CD4-positive, alpha-beta T cell treated with Interleukin-12 subunit alpha and Interleukin-12 subunit beta, for 1 hour (primary cell): ENCODE measurements at regions not wholly inside any gene's neighbourhood (a gene's known extent, or its start where the extent isn't known, plus 50 kb on each side); places are given as distances from the start of the nearest gene placed in this dataset.

Source experiments
- DNase-seq: peaks from one replicate; pipeline ENCODE4 v3.0.0-alpha.2; 2020

DNA sequence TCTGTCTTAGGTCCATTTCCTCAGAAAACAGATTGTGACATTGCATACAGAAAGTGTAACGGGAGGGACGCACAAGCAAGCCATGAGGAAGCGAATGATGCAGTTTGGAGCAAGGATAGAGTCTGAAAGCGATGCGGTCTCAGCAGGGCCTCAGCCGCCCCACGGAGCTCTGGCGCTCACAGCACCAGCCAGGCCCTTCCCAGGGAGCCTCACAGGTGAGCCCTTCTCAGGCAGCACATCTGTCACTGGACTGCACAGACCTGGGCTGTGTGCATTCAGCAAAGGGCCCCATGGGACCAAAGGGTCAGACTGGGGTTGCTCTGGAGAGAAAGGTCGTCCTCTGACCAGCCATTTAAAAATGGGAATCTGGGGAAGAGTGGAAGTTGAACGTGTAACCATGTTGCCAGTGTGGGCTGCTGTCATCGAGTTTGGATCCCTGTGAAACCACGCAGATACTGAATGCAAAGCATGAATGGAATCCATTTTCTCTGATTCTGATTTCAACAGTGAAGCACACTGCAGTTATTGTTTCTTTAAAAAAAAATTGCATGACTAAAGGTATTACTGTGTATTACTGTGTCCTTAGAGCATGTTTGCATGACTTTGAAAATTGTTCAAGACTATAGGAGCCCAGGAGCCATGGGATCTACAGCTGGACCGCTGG lies 350.0 kb upstream of the AKR1E2 start:
- no peak for DNase-seq

DNA sequence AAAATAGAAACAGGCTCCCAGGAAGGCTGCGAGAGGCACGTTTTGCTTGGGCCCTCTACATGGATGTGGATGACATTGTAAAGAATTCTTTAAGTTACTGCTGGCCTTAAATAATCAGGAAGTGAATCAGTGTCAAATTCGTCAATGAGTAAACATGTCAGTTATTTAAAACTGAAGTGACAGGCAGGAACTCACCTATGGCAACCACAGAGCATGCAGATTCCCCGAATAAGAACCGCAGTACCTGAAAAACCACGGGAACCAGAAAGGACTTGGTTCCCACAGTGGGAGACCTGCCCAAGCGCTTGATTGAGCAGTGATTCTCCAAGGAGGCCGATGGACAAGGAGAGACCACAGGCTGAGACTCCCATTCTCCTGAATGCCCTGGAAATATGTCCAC lies 351.2 kb upstream of the AKR1E2 start:
- DNase-seq: no peak

DNA sequence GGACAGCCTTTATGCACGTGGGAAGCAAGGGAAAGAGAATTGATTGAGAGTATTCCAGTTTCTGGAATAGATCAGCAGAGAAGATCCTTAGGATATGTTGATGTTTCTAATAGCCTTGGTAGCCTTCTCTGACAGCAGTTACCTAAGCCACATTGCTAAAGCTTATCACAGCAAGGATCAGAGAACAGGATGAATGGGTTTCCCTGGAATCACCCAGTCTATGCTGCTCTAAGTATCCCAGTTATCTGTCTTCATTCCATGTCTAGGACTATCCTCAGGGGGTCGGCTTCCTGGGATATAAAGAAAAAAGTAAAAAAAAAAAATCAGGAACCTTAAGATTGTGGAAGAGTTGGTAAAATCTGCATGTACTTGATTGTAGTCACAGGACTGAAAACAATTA lies 352.0 kb upstream of the AKR1E2 start:
- no peak for DNase-seq

DNA sequence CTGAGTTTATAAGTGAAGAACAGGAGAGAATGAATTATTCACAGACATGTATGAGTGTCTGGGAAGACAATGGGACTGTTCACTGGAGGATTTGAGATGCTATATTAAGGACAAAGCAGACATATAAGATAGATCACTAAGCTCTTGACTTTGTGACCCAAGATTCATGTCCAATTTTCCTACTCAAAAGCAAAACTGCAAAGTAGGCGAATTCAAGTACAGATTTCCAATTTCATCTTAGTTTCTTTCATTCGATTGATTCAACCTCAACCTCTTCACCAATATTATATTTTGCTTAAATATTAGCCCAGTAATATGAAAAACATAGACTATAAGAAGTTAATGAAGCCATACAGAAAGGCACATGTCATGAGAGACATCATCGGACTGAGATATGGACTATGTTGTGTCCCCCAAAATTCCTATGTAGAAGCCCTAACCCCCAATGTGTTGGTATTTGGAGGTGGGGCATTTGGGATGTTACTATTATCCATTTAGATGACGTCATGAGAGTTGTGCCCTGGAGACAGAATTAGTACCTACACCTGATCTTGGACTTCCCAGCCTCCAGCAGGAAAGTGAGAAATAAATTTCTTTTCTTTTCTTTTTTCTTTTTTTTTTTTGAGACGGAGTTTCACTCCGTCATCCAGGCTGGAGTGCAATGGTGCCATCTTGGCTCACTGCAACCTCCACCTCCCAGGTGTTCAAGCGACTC lies 353.7 kb upstream of the AKR1E2 start:
- DNase-seq: no peak

DNA sequence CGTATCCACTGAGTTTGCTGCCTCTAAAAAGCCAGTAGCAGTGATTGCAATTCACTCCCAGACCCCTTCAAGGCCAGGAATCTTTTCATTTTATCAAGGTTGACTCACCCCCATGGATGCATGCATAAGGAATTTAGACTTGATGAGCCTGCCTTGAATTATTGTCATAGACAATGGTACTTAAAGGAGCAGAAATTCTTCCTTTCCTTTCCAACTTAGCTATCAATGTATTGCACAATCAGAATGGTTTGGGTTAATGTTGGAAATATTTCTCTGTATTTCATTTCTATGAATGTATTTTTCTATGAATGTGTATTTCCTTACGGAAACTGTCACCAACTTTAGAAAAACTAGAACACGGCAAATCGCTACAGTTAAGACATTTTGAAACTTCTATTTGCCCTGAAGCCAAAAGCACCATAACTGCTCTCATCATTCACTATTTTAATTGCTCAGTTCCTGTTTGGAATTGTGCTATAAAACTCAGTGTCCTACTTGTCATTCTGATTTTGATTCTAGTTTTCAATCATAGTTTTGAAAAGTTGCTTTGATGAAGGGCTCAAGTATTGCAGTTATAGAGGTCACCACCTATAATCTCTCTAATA lies 355.7 kb upstream of the AKR1E2 start:
- no peak for DNase-seq

DNA sequence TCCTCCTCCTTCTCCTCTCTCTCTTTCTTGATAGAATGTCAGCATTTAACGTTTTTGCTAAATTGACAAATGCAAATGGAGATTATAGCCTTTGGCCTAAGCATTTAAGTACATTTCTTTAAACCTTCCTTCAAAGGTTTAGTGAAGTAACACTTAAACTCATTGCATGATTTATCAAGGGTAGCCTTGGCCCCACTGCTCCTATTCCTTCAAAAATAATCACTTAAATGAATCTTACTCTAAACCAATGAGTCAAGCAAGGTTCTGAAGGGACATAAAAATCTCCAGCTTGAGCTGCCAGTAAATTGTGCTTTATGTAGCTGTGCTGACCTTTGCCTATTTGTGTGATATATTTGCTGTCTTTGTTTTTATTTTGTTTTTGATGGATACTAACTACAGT lies 358.5 kb upstream of the AKR1E2 start:
- no peak for DNase-seq

DNA sequence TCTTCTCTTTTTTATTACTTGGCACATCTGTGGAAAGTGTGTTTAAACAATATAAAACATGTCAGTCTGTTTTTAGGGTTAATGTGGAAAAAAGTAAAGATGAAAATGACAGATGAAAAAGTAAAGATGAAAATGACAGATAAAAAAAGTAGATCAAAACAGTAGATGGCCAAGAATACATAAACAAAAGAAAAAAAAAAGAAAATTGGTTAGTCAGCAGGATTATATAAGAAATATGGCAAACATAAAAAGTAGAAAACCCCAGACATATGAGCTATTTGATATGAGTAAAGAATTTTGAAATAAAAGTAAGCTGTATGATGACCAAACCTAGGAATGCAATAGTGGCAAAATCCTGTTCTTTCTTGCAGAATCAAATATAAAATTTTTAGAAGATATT lies 365.7 kb upstream of the AKR1E2 start:
- no peak for DNase-seq

DNA sequence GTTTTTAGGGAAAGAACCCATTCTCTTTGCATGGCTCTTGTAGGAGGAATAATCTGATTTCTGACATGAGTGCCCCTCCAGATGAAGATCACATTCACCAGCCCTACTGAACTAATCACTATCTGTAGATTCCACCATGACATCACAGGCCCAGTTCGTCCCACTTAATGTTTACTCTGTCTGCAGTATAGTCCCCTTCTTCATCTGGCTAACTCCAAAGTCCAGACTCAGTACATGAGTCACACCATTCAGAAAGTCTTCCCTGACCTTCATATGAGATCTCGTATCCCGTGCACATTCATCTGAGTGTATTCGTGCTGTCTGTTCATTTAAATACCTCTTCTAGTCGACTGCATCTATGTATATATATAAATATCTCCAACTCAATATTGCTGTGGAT lies 366.5 kb upstream of the AKR1E2 start:
- DNase-seq: no peak

DNA sequence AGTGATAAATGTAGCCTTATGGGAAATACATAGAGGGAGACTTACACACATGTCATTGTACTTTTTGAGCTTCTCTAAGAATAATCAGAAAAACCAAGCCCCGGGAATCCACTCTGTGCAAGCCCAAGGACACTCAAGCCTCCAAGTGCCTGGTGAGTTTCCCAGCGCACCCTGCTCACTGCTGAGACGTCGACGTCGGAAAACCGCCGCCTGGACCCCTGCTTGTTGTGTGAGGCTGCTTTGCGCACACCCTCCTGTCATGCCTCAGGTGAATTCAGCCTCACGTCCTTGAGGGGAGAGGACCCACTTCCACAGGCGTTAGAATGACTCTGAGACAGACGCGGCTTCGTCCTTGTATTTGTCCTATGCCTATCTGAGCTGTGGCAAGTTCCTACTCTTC lies 368.4 kb upstream of the AKR1E2 start:
- DNase-seq: no peak

DNA sequence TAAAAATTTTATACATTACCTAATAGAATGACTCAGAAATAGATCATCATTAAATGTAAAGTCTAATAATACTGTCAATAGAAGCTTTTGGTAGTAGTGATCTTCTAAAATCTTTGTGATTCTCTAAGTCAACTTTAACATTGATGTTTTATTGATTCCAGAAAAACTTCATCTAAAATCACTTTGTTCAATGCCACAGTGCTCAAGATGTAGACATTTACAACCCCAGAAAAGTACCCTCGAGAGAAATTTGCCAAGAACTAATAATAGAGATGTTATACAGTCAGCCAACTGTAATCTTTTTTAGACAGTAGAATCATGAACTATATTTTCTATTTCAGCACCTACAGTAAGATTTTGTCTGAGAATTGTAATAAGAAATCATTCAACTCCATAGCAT lies 369.2 kb upstream of the AKR1E2 start:
- DNase-seq: no peak

DNA sequence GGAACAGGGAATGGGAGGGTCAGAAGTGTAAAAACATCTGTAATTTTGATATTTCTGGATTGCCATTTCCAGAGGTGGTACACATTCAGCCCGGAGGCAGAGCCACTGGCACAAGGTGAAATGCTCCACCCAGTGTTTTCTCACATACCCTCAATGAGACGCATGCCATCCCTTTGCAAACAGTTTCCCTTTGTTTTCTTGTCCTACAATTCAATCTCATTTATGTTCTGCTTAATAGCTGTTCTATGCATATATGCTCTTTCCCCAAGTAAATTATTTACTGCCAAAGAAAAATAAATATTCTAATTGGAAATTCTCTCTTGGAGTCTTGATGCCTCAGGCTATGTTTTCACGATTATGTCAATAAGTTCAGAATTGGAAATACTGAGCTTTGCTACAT lies 369.7 kb upstream of the AKR1E2 start:
- DNase-seq: no peak

DNA sequence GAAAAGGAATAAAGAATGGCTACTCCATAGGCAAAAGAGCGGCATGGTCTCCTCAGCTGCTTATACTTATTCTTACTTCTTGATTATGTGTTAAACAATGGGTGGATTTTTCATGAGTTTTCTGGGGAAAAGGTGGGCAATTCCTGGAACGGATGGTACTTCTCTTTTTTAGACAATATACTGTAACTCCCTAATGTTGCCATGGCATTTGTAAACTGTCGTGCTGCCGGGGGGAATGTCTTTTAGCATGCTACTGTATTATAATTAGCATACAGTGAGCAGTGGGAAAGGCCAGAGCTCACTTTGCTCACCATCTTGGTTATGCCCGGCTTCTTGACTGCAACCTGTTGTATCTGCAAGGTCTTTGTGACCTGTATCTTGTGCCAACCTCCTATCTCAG lies 372.1 kb upstream of the AKR1E2 start:
- DNase-seq: no peak

DNA sequence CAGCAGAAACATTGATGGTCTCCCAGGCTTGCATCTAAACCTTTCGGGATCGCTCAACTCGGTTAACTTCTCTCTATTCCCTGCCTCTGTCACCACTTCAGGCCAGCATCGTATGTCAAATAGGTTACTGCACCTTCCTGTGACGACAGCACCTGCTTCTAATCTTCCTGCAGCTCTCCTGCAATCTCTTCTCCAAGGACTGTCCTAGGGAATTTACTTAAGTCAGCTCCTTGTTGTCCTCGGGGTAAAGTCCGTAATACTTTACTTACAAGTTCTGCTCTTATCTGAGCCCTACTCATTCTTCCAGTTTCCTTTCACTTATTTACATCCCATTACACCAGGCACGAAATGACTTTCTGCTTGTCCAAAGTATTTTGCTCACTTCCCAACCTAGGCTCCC lies 372.7 kb upstream of the AKR1E2 start:
- DNase-seq: no peak

DNA sequence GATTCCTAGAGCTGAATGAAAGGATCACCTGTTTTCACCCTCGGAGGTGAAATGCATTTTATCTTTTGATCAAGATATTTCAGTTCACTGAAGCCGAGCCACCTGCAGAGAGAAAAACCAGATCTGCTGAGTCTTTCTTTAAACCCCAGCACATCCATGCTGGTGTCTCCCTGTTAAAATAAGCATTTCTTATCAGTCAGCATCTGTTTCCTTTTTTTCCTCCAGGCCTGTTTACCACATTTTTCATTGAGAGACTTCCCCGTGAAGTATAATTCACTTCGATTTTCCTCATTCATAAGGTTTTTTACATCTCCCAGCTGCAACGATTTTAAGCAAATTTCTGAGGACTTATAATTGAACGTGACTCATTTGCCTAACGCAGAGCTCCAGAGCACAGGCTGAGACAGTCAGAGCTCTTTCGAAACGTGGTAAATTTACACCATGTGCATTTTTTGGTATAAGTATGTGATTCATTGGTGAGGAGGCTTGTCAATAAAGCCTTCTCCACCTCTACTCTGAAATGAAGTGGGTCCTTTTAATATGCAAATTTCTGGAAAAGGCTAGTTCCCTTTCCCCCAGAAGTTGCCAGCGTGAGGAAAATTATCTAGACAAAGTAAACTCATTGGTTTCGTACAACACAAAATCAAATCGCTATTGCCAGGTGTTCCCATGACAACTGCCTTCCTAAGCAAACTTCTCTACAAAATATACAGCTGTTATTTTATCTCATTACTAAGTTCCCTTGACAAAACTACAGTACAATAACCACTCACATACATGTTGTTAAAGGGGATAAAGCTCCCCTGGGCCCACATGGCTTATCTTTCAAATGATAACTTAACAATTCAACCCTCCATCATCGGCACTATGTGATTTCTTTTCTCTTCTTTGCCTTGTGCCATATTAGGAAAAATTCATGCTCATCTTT lies 374.8 kb upstream of the AKR1E2 start:
- DNase-seq: no peak

DNA sequence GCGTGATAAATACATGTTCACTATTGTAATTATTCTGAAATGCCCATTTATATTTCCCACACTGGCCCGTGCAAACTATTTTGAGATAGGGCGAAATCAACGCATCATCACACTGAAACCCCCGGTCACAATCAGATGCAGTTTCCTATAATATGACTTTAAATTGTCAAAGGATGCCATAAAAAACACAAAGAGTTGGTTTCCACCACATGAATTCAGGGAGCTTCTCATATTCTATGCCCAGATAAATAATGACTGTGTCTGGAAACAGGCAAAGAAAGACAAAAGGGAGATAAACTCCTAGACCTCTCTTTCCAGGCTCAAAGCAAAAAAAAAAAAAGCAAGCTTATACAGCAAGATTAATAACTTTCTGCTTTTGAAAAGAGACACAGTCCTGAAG lies 375.8 kb upstream of the AKR1E2 start:
- no peak for DNase-seq

DNA sequence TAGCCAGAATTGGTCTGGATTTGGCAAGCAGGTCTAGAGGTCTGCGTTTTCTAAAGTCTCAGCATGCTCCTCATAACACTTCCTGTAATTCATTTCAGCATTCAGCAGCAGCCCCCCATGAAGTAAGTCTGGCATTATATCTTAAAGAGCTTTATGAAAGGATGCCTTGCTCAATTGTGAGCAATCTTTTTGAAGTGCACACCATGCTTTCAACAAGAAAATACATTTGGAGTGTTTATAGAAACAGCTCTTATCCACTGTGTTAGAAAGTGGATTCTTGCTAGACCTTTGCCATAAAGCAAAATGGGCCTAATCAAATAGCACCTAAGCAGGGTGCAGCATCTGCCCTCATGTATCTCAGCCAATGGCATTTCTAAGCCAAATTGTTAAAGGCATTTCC lies 378.0 kb upstream of the AKR1E2 start:
- no peak for DNase-seq

DNA sequence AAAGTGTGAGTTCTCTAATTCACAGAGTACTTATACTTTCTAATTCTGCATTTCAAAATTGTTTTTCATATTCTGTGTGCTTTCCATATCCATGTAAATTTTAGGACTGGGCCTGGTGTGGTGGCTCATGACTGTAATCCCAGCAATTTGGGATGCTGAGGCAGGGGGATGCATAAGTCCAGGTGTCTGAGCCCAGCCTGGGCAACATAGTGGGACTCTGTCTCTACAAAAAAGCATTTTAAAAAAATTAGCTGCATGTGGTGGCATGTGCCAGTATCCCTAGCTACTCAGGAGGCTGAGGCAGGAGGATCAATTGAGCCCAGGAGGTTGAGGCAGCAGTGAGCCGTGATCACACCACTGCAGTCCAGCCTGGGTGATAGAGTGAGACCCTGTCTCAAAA lies 382.6 kb upstream of the AKR1E2 start:
- DNase-seq: no peak

DNA sequence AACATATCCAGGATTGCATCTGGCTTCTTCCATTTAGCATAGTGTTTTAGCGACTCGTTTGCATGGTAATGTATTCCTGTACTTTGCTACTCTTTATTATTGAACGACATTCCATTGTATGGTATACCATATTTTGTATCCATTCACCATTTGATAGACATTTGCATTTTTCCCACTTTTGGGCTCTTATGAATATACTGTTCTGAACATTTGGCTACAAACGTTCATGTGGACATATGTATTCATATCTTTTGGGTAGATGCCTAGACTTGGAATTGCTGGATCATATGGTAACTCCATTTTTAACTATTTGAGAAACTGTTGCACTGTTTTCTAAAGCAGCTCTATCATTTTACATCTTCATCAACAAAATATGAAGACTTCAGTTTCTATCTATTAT lies 383.7 kb upstream of the AKR1E2 start:
- DNase-seq: no peak

DNA sequence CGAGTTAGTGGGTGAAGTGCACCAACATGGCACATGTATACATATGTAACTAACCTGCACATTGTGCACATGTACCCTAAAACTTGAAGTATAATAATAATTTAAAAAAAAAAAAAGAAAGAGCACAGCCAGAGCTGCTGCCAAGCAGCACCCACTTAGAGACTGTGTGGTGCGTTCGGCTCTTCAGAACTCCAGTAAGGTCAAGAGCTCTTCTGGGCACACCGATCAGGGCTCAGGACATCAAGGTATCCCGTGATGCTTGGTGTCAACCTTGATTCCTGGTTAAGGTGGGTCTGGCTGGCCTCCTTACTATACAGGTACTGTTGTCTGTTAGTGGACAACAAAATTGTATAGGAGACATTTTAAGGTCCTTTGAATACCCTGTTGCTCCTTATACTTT lies 385.7 kb upstream of the AKR1E2 start:
- DNase-seq: no peak

DNA sequence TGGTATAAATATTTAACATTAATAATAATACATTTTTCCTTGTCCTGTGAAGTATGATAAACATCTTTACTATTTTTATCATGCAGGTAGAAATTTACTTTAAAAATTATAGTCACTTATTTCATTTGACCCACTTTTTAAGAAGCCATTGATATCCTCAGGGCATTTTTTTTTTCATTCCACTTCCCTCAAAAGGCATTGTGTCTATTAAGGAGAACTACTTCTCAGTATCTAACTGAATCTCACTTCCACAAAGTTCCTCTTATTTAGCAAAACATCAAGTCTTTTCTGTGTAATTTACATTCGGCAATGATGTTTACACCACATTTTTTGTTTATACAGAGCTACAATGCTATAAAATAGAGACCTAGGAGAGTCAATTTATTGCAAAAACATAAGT lies 388.2 kb upstream of the AKR1E2 start:
- DNase-seq: no peak

DNA sequence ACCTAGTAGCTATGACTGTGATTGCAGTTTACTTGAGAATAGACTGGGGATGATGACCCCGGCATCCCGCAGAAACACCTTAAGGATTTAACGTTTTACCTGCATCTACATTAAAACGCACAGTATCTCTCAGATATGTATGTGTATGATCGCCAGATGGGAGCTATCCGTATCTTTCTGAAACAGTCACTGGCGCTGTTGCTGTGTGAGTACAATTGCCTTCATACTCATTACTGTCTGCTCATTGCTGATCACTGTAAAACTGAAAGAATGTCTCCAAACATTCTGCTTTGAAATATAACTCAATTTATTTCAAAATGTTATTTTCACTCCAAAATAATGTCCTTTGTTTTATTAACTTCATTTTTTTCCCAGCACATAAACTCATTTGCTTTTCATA lies 388.9 kb upstream of the AKR1E2 start:
- no peak for DNase-seq

DNA sequence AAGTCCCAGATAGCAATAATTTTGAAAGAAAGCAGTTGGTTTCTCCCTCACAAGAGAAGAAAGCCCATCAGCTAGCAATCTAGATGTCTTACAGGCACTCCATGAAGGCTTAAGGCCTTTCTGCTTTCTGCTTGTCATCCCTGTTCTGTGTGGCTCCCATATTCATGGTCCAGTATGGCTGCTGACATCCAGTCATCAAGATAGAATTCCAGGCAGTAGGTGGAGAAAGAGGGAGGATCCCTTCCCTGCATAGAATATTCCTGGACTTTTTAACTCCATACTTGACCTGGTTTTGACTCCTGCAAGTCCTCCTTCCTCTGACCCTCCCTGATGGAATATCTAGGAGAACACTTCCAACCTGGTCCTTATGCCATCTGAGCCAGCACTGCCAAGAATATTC lies 389.9 kb upstream of the AKR1E2 start:
- no peak for DNase-seq

DNA sequence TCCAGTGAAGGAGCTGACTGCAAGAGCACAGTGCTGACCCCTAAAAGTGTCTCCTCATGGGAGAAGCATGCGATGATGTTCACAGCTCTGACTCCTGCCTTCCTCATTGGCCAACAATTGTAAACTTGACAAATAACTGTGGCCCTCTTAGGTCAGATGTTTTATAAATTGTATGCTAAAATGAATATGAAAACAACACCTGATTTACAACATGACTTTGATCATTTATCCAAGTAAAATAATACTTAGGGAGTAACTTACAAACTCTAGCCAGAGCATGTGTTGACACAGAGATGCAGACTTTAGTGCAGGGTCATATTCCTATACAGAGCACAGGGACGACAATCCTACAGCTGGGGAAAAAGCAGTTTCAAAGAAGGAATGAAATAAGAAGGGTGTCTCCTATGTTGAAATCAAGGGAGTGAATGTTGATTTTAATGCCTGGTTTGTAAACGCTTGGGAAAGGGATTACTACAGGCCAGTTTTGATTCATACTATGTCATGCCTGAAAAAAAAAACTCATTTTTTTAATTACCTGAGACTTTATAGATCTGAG lies 391.4 kb upstream of the AKR1E2 start:
- DNase-seq: no peak
